Osteoblast (primary cell): ENCODE measurements at regions not wholly inside any gene's neighbourhood (a gene's known extent, or its start where the extent isn't known, plus 50 kb on each side); places are given as distances from the start of the nearest gene placed in this dataset.

ENCODE experiments used
- DNase-seq: peaks from one replicate; pipeline ENCODE4 v3.0.0; 2011; ENCODE audit warnings: low spot score, mixed read lengths; ENCODE audit not compliant: insufficient read length; ENCODE audit errors: missing footprints
- H2AFZ ChIP-seq: 2 replicates; pipeline ENCODE4 v1.6.0; 2011; ENCODE audit warnings: mild to moderate bottlenecking, low read length
- H3K27ac ChIP-seq: 2 replicates; pipeline ENCODE4 v1.5.1; 2011; ENCODE audit warnings: mild to moderate bottlenecking, low read depth, low read length, moderate library complexity
- H3K27me3 ChIP-seq: 2 replicates; pipeline ENCODE4 v1.6.0; 2012; ENCODE audit warnings: mild to moderate bottlenecking, control low read depth, inconsistent platforms, low read length, moderate library complexity; ENCODE audit not compliant: insufficient read depth
- H3K36me3 ChIP-seq: 2 replicates; pipeline ENCODE4 v1.5.1; 2011; ENCODE audit warnings: mild to moderate bottlenecking, low read length, control low read depth, moderate library complexity; ENCODE audit not compliant: insufficient read depth
- H3K4me1 ChIP-seq: 2 replicates; pipeline ENCODE4 v1.5.1; 2011; ENCODE audit warnings: mild to moderate bottlenecking, low read length, control low read depth, moderate library complexity; ENCODE audit not compliant: insufficient read depth
- H3K4me2 ChIP-seq: 2 replicates; pipeline ENCODE4 v1.6.0; 2011; ENCODE audit warnings: mild to moderate bottlenecking, low read length; ENCODE audit not compliant: insufficient read depth
- H3K4me3 ChIP-seq: fragments of 200-600 bp; sonication (generic); 3 replicates; pipeline ENCODE4 v1.5.1; 2012; ENCODE audit warnings: mild to moderate bottlenecking, low read length, inconsistent platforms; ENCODE audit not compliant: insufficient read depth
- H3K79me2 ChIP-seq: 2 replicates; pipeline ENCODE4 v1.6.0; 2012; ENCODE audit warnings: mild to moderate bottlenecking, low read length, control low read depth, inconsistent platforms; ENCODE audit not compliant: insufficient read depth
- H3K9me3 ChIP-seq: 2 replicates; pipeline ENCODE4 v1.5.1; 2011; ENCODE audit warnings: low read depth, low read length, control low read depth
- H4K20me1 ChIP-seq: 2 replicates; pipeline ENCODE4 v1.6.0; 2012; ENCODE audit warnings: mild to moderate bottlenecking, low read length, control low read depth; ENCODE audit not compliant: insufficient read depth
- TF ChIP-seq, protein P1 (sequence below): IDR thresholded peaks from 2 replicates; pipeline ENCODE4 v1.5.1; 2011; ENCODE audit warnings: mild to moderate bottlenecking, low read depth, low read length, moderate library complexity; ENCODE audit errors: extremely low read depth

DNA sequence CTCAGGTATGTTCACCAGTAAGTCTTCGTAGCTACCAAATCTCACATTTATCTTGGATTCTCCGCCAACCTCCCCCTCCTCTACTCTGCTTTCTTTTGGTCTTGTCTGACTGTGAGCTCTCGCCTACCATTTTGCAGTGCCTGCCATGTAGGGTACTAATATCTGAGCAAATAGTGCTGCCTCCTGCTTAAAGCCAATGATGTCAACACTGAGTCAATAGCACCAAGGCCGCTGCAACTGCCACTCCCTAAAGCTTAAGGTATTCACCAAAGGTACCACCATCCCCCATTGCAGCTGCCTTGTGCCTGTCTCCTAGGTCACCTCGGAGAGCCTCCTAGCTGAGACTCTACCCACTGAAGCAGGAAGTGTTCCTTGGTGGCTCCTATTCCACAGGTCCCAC is 114.8 kb upstream of the FUT8 start:
- H3K4me2 ChIP-seq: no peak overlapping the region
- H3K36me3 ChIP-seq: no peaks in the 10 kb centered on the region
- no peak for DNase-seq
- H3K27ac ChIP-seq: no peak overlapping the region
- no peak overlapping the region for H3K4me3 ChIP-seq
- TF ChIP-seq, protein P1, sequence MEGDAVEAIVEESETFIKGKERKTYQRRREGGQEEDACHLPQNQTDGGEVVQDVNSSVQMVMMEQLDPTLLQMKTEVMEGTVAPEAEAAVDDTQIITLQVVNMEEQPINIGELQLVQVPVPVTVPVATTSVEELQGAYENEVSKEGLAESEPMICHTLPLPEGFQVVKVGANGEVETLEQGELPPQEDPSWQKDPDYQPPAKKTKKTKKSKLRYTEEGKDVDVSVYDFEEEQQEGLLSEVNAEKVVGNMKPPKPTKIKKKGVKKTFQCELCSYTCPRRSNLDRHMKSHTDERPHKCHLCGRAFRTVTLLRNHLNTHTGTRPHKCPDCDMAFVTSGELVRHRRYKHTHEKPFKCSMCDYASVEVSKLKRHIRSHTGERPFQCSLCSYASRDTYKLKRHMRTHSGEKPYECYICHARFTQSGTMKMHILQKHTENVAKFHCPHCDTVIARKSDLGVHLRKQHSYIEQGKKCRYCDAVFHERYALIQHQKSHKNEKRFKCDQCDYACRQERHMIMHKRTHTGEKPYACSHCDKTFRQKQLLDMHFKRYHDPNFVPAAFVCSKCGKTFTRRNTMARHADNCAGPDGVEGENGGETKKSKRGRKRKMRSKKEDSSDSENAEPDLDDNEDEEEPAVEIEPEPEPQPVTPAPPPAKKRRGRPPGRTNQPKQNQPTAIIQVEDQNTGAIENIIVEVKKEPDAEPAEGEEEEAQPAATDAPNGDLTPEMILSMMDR: no peak
- no peaks in the 10 kb centered on the region for H3K79me2 ChIP-seq
- no peaks in the 10 kb centered on the region for H3K4me1 ChIP-seq
- H2AFZ ChIP-seq: no peak overlapping the region
- no peaks in the 10 kb centered on the region for H3K27me3 ChIP-seq
- no peaks in the 10 kb centered on the region for H3K9me3 ChIP-seq
- no peaks in the 10 kb centered on the region for H4K20me1 ChIP-seq

- Histone ChIP-seq H4K20me1 (no peaks in the 10 kb centered on the region), H3K4me1 (no peaks in the 10 kb centered on the region), H3K36me3 (no peaks in the 10 kb centered on the region), H3K4me3 (no peak overlapping the region), H3K9me3 (no peaks in the 10 kb centered on the region), H3K27me3 (no peaks in the 10 kb centered on the region), H3K79me2 (no peaks in the 10 kb centered on the region), H3K4me2 (no peak overlapping the region), H2AFZ (no peak overlapping the region), H3K27ac (no peak overlapping the region)
- TF ChIP-seq, protein P1: no peak
- no peak for DNase-seq
These were observed 112.7 kb upstream of the FUT8 start for GRCh38 chr14:65299826-65300225.

GRCh38 chr14:65301862-65302539 is 110.5 kb upstream of the FUT8 start:
- TF ChIP-seq, protein P1: no peak
- Histone ChIP-seq H3K4me2 (no peak overlapping the region), H2AFZ (peak overlapping the region; percentile 17), H3K4me1 (no peaks in the 10 kb centered on the region), H4K20me1 (no peaks in the 10 kb centered on the region), H3K9me3 (no peaks in the 10 kb centered on the region), H3K4me3 (no peak overlapping the region), H3K27ac (no peak overlapping the region), H3K36me3 (no peaks in the 10 kb centered on the region), H3K27me3 (no peaks in the 10 kb centered on the region), H3K79me2 (no peaks in the 10 kb centered on the region)
- no peak for DNase-seq

DNA sequence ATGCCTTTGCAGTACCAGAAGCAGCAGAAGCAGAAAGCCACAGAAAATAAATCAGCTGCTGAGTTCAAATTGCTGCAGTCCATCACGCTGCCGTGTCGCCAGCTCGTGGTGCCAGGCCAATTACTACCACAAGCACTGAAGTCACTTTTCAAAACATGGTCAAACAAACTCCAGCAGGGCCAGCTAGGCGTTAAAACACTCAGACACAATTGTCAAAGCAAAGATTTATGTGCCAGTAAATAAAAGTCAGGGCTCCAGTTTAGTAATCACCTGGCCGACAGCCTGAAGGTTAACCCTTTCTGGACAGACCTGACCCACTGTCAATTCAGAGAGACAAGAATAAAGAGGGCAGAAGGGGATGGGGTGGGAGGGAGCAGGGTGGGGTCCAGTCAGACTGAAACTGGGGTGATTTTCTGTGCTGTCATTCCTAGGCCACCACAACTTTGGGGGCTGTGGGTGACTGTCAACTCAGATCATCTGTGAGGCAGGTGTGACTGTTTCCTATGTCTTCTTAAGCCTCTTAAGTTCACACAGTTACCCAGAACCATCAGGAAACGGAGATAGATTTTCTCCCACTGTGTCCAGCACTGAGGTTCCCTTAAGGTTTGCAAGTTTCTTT is 109.8 kb upstream of the FUT8 start:
- H3K4me2 ChIP-seq: no peak overlapping the region
- peak overlapping the region; percentile 17 for H2AFZ ChIP-seq
- no peaks in the 10 kb centered on the region for H3K9me3 ChIP-seq
- no peak overlapping the region for H3K4me3 ChIP-seq
- DNase-seq: no peak
- no peaks in the 10 kb centered on the region for H3K36me3 ChIP-seq
- H3K79me2 ChIP-seq: no peaks in the 10 kb centered on the region
- H3K27me3 ChIP-seq: no peaks in the 10 kb centered on the region
- no peaks in the 10 kb centered on the region for H3K4me1 ChIP-seq
- no peaks in the 10 kb centered on the region for H4K20me1 ChIP-seq
- H3K27ac ChIP-seq: no peak overlapping the region
- TF ChIP-seq, protein P1: no peak
